Medulla oblongata (tissue), 1 donor: ENCODE measurements at regions not wholly inside any gene's neighbourhood (a gene's known extent, or its start where the extent isn't known, plus 50 kb on each side); places are given as distances from the start of the nearest gene placed in this dataset.
"Not testable (repeated sequence)": the region's sequence is repeated elsewhere in the genome, so short reads cannot be mapped to it uniquely, and the experiment has no call there.

Experiments
- DNase-seq: peaks from one replicate; pipeline ENCODE4 v3.0.0-alpha.2; 2015; ENCODE audit errors: extremely low spot score

GRCh38 chr2:88802026-88802425 lies 110.6 kb downstream of the RPIA start:
- not testable (repeated sequence) for DNase-seq

- DNase-seq, result no peak
These were observed 115.9 kb downstream of the RPIA start for GRCh38 chr2:88807237-88807962.

- no peak for DNase-seq
These were observed 116.6 kb downstream of the RPIA start for GRCh38 chr2:88808083-88808482.

- DNase-seq, result no peak
These were observed 117.2 kb downstream of the RPIA start for GRCh38 chr2:88808652-88809051.

- no peak for DNase-seq
These were observed 117.7 kb downstream of the RPIA start for GRCh38 chr2:88809216-88809615.

DNA sequence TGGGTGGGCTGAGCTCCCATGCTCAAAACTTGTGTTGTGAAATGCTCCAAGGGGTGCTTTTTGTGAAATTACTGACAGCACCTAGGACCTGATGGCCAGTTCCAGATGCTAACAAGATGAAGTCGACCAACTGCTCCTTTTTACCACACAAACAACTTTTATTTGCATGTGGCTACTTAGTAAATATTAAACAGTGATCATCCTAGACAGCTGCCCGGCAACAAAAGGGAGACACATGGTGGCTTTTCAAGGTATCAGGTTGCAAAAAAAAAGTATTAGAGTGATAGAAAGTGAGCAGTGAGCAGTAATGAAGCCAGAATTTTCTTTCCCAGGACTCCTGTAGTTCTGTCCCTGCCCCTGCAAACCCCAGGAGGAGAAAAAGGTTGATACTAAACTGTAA lies 118.5 kb downstream of the RPIA start:
- DNase-seq, result no peak

DNA sequence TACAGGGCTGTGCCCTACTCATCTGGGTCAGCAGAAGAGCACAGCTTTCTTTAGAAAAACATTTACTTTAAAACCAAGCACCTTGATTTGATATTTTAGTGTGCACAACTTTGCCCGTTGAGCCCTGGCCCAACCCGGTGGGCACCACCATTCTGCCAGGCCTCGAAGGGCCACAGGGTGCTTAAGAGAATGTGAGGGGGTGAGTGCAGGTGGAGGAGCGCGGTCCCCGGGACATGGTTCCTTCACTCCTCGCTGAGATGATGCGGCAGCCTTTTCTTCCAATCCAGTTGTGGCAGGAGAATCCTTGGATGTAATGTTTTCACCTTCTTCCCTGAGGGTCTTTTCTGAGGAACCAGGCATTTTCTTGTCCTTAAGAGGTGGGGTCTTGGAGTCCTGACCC lies 119.0 kb downstream of the RPIA start:
- DNase-seq, result no peak

DNA sequence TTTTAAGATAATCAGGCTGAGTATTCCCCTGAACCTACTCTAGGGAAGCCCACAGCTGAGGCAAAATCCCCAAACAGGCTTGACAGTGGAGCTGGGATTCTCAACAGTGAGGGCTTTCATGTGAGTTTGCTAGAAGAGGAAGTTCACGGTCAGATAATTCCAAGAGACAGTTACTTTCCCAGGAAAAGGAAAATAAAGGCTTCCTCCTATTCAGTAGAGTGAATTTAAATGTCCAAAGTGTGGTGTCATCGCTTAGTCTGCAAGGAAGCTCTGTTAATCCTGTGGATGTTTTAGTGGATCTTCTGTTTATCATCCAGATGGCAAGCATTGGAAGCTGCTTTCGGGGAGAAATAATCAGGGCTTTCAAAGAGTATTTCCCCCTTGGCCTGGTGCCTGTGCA lies 119.8 kb downstream of the RPIA start:
- DNase-seq, result peak; percentile 15

- no peak for DNase-seq
These were observed 120.2 kb downstream of the RPIA start for GRCh38 chr2:88811681-88812080.

DNA sequence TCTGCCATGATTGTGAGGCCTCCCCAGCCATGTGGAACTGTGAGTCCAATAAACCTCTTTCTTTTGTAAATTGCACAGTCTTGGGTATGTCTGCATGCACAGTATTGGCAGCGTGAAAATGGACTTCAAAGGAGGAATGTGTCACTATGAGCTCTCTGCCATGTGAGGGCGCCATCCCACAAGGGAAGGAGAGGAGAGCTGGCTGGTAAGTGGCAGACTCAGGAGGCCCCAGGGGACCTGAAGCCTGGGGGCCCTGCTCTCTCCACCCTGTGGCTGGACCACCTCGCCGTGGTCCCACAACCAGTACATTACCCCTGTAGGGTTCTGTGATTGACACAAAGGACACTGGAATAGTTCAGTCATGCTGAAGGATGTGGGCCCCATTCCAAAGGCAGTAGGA lies 122.1 kb downstream of the RPIA start:
- DNase-seq, result no peak

GRCh38 chr2:88815282-88815681 lies 123.8 kb downstream of the RPIA start:
- DNase-seq, result no peak

DNA sequence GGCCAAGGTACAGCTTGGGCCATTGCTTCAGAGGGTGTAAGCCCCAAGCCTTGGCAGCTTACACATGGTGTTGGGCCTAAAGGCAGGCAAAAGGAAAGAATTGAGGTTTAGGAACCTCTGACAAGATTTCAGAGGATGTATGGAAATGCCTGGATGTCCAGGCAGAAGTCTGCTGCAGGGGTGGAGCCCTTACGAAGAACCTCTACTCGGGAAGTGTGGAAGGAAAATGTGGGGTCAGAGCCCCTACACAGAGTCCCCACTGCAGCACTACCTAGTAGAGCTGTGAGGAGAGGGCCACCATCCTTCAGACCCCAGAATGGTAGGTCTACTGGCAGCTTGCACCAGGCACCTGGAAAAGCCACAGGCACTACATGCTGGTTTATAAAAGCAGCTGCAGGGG lies 124.2 kb downstream of the RPIA start:
- no peak for DNase-seq

DNA sequence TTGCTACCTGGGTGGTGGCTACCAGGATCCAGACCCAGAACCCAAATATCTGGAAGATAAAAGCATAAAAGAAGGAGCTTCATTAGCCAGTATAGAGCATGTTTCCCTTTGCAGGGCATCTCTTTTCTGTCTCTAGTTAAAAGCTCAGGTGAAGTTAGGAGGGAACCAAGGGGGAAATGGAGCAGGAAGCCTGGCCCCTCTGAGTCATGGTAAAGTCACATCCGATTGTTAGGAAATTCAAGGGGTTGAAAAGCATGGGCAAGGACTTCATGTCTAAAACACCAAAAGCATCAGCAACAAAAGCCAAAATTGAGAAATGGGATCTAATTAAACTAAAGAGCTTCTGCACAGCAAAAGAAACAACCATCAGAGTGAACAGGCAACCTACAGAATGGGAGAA lies 126.9 kb downstream of the RPIA start:
- no peak for DNase-seq

GRCh38 chr2:88824951-88825350 lies 133.5 kb downstream of the RPIA start:
- DNase-seq, result no peak

DNA sequence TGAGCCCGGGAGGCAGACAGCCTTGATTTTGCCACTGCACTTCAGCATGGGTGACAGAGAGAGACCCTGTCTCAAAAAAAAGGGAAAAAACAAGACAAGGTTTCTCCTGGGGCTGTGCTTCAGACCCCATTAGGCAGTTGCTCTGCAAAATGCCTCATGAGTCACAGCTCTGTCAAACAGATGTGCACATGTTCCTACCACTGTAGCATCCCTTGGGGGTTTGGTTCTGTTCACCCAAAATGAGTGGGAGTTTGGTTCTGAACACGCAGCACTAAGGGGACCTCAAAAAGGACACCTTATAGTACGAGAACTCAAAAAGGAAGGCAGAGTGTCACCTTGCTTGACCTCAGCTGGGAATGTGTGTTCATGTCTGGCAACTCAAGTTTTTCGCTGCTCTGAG lies 134.9 kb downstream of the RPIA start:
- no peak for DNase-seq

DNA sequence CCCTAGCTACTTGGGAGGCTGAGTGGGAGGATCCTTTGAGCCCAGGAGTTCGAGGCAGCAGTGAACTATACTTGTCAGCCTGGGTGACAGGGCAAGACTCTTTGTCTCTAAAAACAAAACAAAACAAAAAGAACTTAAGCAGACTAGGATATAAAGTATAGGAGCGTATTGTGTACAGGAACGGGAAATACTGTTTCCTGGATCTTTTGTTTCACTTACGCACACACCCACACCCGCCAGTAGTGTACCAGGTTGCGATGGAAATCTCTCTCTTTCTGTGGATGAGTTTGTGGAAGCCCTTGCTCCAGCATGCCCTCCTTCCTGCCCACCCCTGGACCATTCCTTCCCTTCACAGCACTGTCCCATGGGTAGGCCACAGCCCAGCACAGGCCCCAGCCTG lies 136.3 kb downstream of the RPIA start:
- no peak for DNase-seq

GRCh38 chr2:88828397-88829137 lies 137.1 kb downstream of the RPIA start:
- DNase-seq, result peak; percentile 8

GRCh38 chr2:88829607-88830463 lies 138.4 kb downstream of the RPIA start:
- no peak for DNase-seq

- DNase-seq, result no peak
These were observed 139.8 kb downstream of the RPIA start for GRCh38 chr2:88831071-88831791.

DNA sequence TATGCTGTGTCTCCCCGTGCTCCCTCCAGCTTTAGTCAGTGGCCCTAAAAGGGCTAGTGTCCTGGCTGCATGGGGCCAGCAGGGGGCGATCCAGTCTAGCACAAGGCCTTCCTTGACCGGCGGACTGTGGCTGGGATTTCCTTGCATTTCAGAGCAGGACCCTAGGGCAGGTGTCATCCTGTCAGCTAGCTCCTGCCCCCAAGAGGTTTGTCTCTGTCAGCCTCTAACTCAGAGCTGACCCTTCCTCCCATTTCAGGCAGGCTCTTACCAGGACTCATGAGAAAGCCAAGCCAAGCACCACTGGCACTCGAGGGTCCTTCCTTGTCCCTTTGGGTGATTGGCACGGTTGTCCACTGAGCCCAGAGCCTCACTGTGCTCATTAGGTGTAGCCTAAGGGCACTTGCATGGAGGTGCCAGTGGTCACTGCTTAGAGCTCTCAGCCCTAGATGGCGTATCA lies 140.3 kb downstream of the RPIA start:
- peak; percentile 61 for DNase-seq

GRCh38 chr2:88832311-88832991 lies 141.0 kb downstream of the RPIA start:
- DNase-seq, result no peak
